OCI-LY7 (cell line): ENCODE measurements at regions not wholly inside any gene's neighbourhood (a gene's known extent, or its start where the extent isn't known, plus 50 kb on each side); places are given as distances from the start of the nearest gene placed in this dataset.

Experiments
- BruUV-seq: library from RNA; stranded (reverse); fragments of 400-500 nt; replicated peaks from 2 replicates; lab custom pipeline; 2021; lab: Mats Ljungman, UMichigan
- CTCF ChIA-PET: fragments of 300-600 bp; sonication (Branson Sonifier 250); formaldehyde crosslinking; loops from one replicate; lab custom pipeline; 2022; ENCODE audit warnings: antibody characterized with exemption; ENCODE audit not compliant: unreplicated experiment; lab: Charles Lee
- POLR2A ChIA-PET: fragments of 300-600 bp; sonication (Branson Sonifier 250); formaldehyde crosslinking; loops from one replicate; lab custom pipeline; 2022; ENCODE audit warnings: antibody characterized with exemption; lab: Charles Lee
- DNase-seq: peaks from one replicate; pipeline ENCODE4 v3.0.0-alpha.2; 2015; ENCODE audit warnings: low spot score
- H2AFZ ChIP-seq: fragments of 200-600 bp; sonication (generic), shearing (Covaris generic); 2 replicates; pipeline ENCODE4 v1.6.1; 2014; ENCODE audit warnings: mild to moderate bottlenecking, antibody characterized with exemption, low read length, moderate library complexity
- H3K27ac ChIP-seq: fragments of 200-600 bp; sonication (generic); 2 replicates; pipeline ENCODE4 v1.5.1; 2014; ENCODE audit warnings: mixed run types, low read depth, mild to moderate bottlenecking, moderate library complexity, low read length, inconsistent platforms; ENCODE audit not compliant: poor library complexity, severe bottlenecking
- H3K36me3 ChIP-seq: fragments of 200-600 bp; sonication (generic); 2 replicates; pipeline ENCODE4 v1.6.1; 2014; ENCODE audit warnings: mild to moderate bottlenecking, antibody characterized with exemption, low read length, moderate library complexity, mixed read lengths; ENCODE audit not compliant: insufficient read depth
- H3K4me1 ChIP-seq: fragments of 200-600 bp; sonication (generic); 2 replicates; pipeline ENCODE4 v1.5.1; 2014; ENCODE audit warnings: mild to moderate bottlenecking, low read length; ENCODE audit not compliant: insufficient read depth, poor library complexity, severe bottlenecking
- H3K4me2 ChIP-seq: fragments of 200-600 bp; sonication (generic); 2 replicates; pipeline ENCODE4 v1.6.1; 2014; ENCODE audit warnings: mild to moderate bottlenecking, low read length
- H3K4me3 ChIP-seq: fragments of 200-600 bp; sonication (generic); 2 replicates; pipeline ENCODE4 v1.5.1; 2014; ENCODE audit warnings: mild to moderate bottlenecking, low read depth, low read length; ENCODE audit not compliant: poor library complexity, severe bottlenecking
- H3K79me2 ChIP-seq: fragments of 200-600 bp; sonication (generic); 2 replicates; pipeline ENCODE4 v1.6.1; 2016; ENCODE audit warnings: low read depth, mild to moderate bottlenecking, low read length, moderate library complexity, mixed read lengths; ENCODE audit not compliant: insufficient read depth
- H3K9me2 ChIP-seq: fragments of 200-600 bp; sonication (generic); 2 replicates; pipeline ENCODE4 v1.6.1; 2016; ENCODE audit warnings: mild to moderate bottlenecking, low read length, mixed read lengths; ENCODE audit not compliant: insufficient read depth
- H3K9me3 ChIP-seq: fragments of 200-600 bp; sonication (generic); 2 replicates; pipeline ENCODE4 v1.6.1; 2014; ENCODE audit warnings: mild to moderate bottlenecking, mixed run types, low read length, mixed read lengths
- H4K20me1 ChIP-seq: fragments of 200-600 bp; sonication (generic); 2 replicates; pipeline ENCODE4 v1.6.1; 2014; ENCODE audit warnings: mild to moderate bottlenecking, antibody characterized with exemption, low read length, moderate library complexity, mixed read lengths; ENCODE audit not compliant: insufficient read depth
- EZH2phosphoT487 ChIP-seq: fragments of 200-600 bp; sonication (generic); IDR thresholded peaks from 2 replicates; pipeline ENCODE4 v1.6.1; 2018; ENCODE audit warnings: low read depth, borderline replicate concordance, mild to moderate bottlenecking, mixed run types, antibody characterized with exemption, low read length, moderate library complexity, mixed read lengths
- intact Hi-C: fragments of 100-400 bp; cut with micrococcal nuclease; formaldehyde crosslinking; loops from one replicate; pipeline ENCODE4 v1.10.0; 2022; ENCODE audit not compliant: unreplicated experiment
- TF ChIP-seq, protein P1 (sequence below): fragments of 200-600 bp; sonication (generic); conservative IDR thresholded peaks from 2 replicates; pipeline ENCODE4 v1.5.1; 2014; ENCODE audit warnings: mild to moderate bottlenecking, antibody characterized with exemption, low read length, moderate library complexity, mixed read lengths

DNA sequence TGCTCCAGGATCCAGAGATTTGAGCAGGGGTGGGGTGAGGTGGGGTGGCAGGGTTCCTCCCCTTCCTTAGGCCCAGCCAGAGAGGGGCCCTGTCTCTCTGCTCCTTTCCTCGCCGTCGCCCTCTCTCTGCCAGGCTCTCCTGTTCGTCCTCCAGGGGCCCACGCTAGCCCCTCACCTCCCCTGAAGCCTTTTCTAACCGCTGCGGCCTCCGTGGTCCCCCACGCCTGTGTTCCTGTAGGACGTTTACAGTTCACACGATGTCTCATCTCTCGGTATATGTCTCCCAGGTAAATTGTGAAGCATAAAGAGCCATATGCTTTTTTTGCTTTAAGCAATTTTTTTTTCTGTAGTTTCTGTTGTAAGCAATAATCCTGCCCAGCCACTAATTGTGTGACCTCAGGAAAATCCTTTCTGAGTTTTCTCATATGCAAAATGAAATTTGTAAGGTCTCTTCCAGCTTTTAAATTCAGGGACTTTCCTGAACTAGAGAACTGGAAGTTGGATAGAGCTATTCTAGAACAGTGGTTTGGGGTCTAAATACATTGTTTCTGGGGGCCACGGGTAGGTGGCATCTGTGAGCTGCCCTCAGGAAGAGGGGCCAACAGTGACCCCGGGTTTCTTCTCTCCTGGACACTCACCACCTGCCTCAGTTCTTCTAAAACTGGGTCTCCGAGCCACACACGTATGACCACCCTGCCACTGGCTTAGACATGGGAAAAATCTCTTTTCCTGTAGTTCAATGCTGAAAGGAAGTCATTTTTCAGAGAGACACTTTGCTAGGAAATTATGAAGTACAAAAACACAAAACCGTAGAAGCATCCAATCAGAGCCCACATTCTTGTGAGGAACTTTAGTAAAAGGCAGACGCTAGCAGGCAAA, 50.2 kb upstream of the ZNF366 start:
- no TSS peak for BruUV-seq
- Histone ChIP-seq H2AFZ (no peak overlapping the region), H3K4me1 (no peaks in the 10 kb centered on the region), H3K27ac (no peak overlapping the region), H3K36me3 (no peaks in the 10 kb centered on the region), H3K9me3 (no peaks in the 10 kb centered on the region), H3K9me2 (no peaks in the 10 kb centered on the region), H3K79me2 (no peaks in the 10 kb centered on the region), H4K20me1 (no peaks in the 10 kb centered on the region), H3K4me2 (no peak overlapping the region), H3K4me3 (no peak overlapping the region)
- ChIA-PET POLR2A (interaction anchor here (0.7 kb wide), 1 partner anchor 547 kb away, joined by 3 read pairs; no protein-coding TSS in a partner anchor), CTCF (no interaction called here)
- intact Hi-C loops: no loop called here
- DNase-seq: no peak
- TF ChIP-seq EZH2phosphoT487: no peak
- TF ChIP-seq, protein P1, sequence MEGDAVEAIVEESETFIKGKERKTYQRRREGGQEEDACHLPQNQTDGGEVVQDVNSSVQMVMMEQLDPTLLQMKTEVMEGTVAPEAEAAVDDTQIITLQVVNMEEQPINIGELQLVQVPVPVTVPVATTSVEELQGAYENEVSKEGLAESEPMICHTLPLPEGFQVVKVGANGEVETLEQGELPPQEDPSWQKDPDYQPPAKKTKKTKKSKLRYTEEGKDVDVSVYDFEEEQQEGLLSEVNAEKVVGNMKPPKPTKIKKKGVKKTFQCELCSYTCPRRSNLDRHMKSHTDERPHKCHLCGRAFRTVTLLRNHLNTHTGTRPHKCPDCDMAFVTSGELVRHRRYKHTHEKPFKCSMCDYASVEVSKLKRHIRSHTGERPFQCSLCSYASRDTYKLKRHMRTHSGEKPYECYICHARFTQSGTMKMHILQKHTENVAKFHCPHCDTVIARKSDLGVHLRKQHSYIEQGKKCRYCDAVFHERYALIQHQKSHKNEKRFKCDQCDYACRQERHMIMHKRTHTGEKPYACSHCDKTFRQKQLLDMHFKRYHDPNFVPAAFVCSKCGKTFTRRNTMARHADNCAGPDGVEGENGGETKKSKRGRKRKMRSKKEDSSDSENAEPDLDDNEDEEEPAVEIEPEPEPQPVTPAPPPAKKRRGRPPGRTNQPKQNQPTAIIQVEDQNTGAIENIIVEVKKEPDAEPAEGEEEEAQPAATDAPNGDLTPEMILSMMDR: no peak
